ENCODE measurements at regions not wholly inside any gene's neighbourhood (a gene's known extent, or its start where the extent isn't known, plus 50 kb on each side); places are given as distances from the start of the nearest gene placed in this dataset.
A peak's percentile ranks its signal among the peaks of the same experiment; 100 is the strongest.

GRCh38 chr2:30371772-30372373, 75.2 kb upstream of the LCLAT1 start:
- ATAC-seq = no peak

GRCh38 chr2:30372826-30373225, 74.2 kb upstream of the LCLAT1 start:
- no peak for ATAC-seq

GRCh38 chr2:30373881-30374302, 73.2 kb upstream of the LCLAT1 start:
- peak in 1 of 2 donors; percentile 41 for ATAC-seq

- ATAC-seq = no peak
Measured at GRCh38 chr2:30374380-30374779, 72.7 kb upstream of the LCLAT1 start.

GRCh38 chr2:30375915-30376314, 71.1 kb upstream of the LCLAT1 start:
- no peak for ATAC-seq

GRCh38 chr2:30379481-30379880, 67.6 kb upstream of the LCLAT1 start:
- ATAC-seq = no peak

- no peak for ATAC-seq
Measured at GRCh38 chr2:30380824-30381223, 66.2 kb upstream of the LCLAT1 start.

GRCh38 chr2:30382162-30382783, 64.8 kb upstream of the LCLAT1 start:
- ATAC-seq = no peak

- no peak for ATAC-seq
Measured at GRCh38 chr2:30382995-30383394, 64.1 kb upstream of the LCLAT1 start.

GRCh38 chr2:30385327-30385726, 61.7 kb upstream of the LCLAT1 start:
- ATAC-seq = no peak

GRCh38 chr2:30392097-30392496, 54.9 kb upstream of the LCLAT1 start:
- no peak for ATAC-seq

- ATAC-seq = no peak
Measured at GRCh38 chr2:30393510-30393909, 53.5 kb upstream of the LCLAT1 start.

GRCh38 chr2:30394096-30394495, 53.0 kb upstream of the LCLAT1 start:
- ATAC-seq = no peak

GRCh38 chr2:30396436-30397232, 50.4 kb upstream of the LCLAT1 start:
- no peak for ATAC-seq

All from activated CD4-positive, CD25-positive, alpha-beta regulatory T cell treated with anti-CD3 and anti-CD28 coated beads, Interleukin-2, amount 50 U/mL, for 24 hours (primary cell).